GM12872 (cell line): ENCODE measurements at regions not wholly inside any gene's neighbourhood (a gene's known extent, or its start where the extent isn't known, plus 50 kb on each side); places are given as distances from the start of the nearest gene placed in this dataset.
A peak's percentile ranks its signal among the peaks of the same experiment; 100 is the strongest.

Source experiments
- TF ChIP-seq, protein P1 (sequence below): IDR thresholded peaks from 3 replicates; pipeline ENCODE4 v1.5.1; 2011; ENCODE audit warnings: low read depth, mild to moderate bottlenecking, low read length, moderate library complexity; ENCODE audit not compliant: insufficient read depth

DNA sequence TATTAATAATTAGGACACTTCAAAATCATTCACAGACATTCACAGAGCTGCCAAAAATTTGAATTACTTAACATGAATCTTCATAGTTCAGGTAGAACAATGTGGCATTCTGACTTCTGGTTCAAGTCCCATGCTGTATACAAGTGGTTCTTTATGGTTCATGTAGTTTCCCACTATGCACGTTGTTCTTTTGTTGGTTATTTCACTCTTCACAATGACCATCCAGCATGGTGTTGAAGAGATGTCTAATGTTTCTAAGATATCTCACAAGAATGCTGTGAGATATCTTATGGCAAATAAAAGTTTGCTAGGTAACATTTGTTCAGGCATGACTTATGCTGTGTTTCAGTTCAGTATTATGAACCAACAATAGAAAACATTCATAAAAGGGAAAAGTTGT lies 88.2 kb upstream of the SLITRK6 start:
- TF ChIP-seq, protein P1, sequence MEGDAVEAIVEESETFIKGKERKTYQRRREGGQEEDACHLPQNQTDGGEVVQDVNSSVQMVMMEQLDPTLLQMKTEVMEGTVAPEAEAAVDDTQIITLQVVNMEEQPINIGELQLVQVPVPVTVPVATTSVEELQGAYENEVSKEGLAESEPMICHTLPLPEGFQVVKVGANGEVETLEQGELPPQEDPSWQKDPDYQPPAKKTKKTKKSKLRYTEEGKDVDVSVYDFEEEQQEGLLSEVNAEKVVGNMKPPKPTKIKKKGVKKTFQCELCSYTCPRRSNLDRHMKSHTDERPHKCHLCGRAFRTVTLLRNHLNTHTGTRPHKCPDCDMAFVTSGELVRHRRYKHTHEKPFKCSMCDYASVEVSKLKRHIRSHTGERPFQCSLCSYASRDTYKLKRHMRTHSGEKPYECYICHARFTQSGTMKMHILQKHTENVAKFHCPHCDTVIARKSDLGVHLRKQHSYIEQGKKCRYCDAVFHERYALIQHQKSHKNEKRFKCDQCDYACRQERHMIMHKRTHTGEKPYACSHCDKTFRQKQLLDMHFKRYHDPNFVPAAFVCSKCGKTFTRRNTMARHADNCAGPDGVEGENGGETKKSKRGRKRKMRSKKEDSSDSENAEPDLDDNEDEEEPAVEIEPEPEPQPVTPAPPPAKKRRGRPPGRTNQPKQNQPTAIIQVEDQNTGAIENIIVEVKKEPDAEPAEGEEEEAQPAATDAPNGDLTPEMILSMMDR, result no peak

- TF ChIP-seq, protein P1, result no peak
Measured at GRCh38 chr13:85879014-85879413, 79.8 kb upstream of the SLITRK6 start.

- TF ChIP-seq, protein P1, result peak; percentile 35; the same call in 2 of the 3 replicates
Measured at GRCh38 chr13:85864963-85865530, 65.8 kb upstream of the SLITRK6 start.

DNA sequence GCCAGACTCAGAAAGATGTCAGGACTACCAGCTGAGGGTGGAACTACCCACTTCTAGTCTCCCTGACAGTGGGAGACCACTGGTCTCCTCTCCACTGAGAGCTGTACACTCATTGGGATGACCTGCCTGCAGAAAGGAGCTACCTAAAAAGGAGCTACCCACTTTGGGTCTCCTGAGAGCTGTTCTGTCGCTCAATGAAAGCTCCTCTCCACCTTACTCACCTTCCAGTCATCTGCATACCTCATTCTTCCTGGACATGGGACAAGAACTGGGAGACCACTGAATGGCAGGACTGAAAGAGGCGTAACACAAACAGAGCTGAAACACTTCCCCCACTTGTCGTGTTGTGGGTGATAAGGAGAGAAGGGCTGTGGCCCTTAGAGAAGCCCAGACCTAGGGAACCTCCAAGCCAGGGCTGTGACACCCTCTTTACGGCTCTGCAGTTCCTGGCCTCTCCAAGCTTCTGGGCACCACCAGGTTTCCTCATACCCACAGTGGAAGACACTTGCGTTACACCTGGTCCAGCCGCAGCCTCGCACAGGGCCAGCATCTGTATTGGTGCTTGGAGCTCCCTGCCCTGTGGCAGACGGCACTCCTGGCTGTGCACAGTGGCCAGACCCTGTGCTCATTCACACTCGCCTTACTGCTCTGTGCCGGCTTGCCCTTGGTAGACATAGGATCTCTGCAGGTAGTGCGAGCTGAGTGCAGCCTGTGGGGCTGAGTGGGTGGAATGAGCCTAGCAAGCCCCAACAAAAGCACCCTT lies 54.9 kb upstream of the SLITRK6 start:
- TF ChIP-seq, protein P1, result no peak

GRCh38 chr13:85853161-85853894 lies 54.1 kb upstream of the SLITRK6 start:
- TF ChIP-seq, protein P1, result no peak
